ENCODE measurements at regions not wholly inside any gene's neighbourhood (a gene's known extent, or its start where the extent isn't known, plus 50 kb on each side); places are given as distances from the start of the nearest gene placed in this dataset.
"Not testable (repeated sequence)": the region's sequence is repeated elsewhere in the genome, so short reads cannot be mapped to it uniquely, and the experiment has no call there.

DNA sequence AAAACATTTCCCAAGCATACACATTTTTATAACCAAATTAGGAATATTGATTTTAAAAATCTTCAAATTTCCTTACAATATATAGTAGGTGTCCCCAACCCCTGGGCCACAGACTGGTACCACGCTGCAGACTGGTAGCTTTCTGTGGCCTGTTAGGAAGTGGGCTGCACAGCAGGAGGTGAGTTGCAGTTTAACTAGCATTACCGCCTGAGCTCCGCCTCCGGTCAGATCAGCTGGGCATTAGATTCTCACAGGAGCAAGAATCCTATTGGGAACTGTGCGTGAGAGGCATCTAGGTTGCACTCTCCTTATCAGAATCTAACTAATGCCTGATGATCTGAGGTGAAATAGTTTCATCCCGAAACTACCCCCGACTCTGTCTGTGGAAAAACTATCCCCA is 62.1 kb downstream of the ZWINT start:
- no peak for DNase-seq

GRCh38 chr10:56296618-56297017 is 64.4 kb downstream of the ZWINT start:
- no peak for DNase-seq

- DNase-seq = no peak
Measured at GRCh38 chr10:56288403-56288802, 72.7 kb downstream of the ZWINT start.

DNA sequence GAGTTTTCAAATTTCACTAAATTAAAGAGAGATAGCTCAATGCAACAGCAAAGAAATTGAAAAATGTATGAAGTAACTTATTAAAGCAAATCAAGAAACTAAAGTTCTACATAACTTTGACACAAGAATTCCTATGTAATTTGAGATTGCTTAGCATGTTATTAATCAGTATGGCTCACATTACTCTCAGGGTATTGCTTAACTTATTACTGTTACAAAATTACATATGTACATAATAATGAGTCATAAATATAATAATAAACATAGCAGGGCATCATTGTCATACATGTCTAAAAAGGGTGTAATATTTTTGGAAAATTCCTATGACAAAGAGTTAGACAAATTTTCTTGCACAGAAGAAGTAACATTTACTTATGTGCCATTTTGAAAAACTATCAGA is 75.0 kb downstream of the ZWINT start:
- no peak for DNase-seq

GRCh38 chr10:56279270-56279669 is 81.8 kb downstream of the ZWINT start:
- no peak for DNase-seq

DNA sequence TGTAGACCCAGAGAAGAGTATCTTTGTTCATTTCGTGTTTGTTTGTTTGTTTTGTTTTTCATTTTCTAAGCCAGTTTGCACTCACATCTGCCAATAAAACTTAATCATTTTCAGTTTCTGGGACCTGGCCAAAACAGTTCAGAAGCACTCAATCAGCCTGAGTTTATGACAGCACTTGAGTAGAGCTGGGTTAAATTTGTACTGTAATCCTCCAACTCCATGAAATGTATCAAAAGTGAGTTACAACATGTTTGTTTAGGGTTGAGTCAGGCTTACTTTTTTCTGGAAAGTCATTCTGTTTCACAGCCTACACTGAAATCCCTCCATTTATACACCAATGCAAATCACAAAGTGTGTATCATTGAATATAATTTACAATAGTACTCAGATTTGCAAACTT is 91.9 kb downstream of the ZWINT start:
- no peak for DNase-seq

- DNase-seq = no peak
Measured at GRCh38 chr10:56266120-56266519, 94.9 kb downstream of the ZWINT start.

DNA sequence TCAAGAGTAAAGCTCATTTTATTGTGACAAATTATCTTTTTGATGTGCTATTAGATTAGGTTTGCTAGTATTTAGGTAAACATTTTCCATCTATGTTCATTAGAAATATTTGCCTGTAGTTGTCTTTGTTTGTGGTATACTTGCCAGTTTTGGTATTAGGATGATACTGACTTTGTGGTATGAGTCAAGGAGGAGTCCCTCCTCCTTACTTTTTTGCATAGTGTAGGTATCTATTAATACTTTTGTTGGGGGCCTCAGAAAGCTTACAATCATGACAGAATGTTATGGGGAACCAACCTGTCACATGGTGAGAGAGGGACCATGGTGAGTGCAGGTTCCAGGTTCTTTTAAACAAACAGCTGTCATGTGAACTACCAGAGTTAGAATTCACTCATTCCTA is 102.1 kb downstream of the ZWINT start:
- no peak for DNase-seq

DNA sequence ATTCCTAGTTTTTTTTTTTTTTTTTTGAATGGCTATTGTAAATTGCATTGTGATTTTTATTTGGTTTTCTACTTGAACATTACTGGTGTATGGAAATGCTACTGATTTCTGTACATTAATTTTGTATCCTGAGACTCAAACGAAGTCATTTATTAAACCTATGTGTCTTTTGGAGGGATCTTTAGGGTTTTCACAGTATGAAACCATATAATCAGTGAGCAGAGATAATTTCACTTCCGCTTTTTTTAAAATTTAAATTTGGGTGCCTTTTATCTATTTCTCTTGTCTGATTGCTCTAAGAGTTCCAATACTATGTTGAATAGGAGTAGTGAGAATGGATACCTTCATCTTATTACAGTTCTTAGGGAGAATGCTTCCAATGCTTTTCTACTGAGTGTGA is 102.7 kb downstream of the ZWINT start:
- no peak for DNase-seq

- no peak for DNase-seq
Measured at GRCh38 chr10:56255298-56255697, 105.8 kb downstream of the ZWINT start.

- no peak for DNase-seq
Measured at GRCh38 chr10:56240471-56240870, 120.6 kb downstream of the ZWINT start.

DNA sequence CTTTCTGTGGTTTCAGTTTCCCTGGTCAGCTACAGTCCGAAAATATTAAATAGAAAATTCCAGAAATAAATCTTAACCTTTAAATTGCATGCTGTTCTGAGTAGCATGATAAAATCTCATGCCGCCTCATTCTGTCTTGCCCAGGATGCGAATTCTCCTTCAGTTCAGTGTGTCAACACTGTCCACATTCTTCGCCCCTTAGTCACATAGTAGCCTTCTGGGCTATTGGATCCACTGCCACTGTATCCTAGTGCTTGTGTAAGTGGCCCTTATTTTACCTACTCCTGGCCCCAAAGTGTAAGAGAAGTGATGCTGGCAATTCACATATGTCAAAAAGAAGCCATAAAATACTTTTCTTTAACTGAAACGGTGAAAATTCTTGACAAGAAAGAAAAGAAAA is 129.6 kb downstream of the ZWINT start:
- DNase-seq = no peak

GRCh38 chr10:56222237-56222636 is 138.8 kb downstream of the ZWINT start:
- no peak for DNase-seq

DNA sequence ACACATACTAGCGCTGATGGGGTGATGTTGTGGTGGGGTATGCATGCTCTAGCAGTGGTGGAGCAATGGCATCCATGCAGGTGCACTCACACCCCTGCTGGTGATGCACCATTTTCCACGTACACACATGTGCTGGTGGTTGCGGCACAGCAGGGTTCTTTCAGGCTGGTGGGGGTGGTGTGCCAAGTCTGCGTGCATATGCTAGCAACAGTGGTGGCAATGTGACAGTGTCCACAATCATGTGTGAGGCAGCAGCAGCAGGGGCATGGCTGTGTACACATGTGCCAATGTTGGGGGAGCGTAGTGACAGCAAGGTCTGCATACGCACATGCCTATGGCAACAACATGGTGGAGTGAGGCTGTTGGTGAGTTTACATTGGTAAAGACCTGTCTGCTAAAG is 148.1 kb downstream of the ZWINT start:
- DNase-seq = no peak

DNA sequence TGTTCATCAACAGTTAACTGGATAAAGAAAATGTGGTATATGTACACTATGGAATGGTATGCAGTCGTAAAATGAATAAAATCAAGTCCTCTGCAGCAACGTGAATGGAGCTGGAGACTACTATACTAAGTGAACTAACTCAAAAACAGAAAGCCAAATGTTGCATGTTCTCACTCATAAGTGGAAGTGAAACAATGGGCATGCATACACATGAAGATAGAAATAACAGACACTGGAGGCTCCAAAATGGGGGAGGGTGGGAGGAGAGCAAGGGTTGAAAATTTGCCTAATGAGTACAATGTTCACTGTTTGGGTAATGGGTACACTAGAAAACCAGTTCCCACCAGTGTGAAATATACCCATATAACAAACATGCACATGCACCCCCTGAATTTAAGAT is 179.5 kb downstream of the ZWINT start:
- DNase-seq = no peak

DNA sequence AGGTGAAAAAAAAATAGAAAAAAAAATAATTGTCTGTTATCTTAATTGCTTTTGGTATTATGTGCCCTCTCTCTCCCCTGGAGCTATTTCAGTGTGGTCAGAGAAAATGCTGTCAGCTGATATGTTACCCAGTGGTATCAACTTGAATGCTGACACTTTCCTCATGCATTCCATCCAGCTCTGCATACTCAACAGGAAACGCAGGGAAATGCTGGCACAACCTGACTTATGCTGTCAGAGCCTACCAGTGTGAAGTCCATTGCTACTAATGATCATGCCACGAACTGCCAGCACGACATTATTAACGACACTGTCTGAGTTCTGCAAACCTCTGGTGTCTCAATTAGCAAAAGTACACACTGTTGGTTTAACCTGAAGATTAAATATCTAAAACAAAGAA is 182.8 kb downstream of the ZWINT start:
- no peak for DNase-seq

DNA sequence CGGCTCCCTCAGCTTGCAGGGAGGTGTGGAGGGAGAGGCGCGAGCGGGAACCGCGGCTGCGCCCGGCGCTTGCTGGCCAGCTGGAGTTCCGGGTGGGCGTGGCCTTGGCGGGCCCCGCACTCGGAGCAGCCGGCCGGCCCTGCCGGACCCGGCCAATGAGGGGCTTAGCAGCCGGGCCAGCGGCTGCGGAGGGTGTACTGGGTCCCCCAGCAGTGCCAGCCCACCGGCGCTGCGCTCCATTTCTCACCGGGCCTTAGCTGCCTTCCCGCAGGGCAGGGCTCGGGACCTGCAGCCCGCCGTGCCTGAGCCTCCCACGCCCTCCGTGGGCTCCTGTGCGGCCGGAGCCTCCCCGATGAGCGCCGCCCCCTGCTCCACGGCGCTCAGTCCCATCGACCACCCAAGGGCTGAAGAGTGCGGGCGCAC is 206.0 kb downstream of the ZWINT start:
- DNase-seq = not testable (repeated sequence)

- no peak for DNase-seq
Measured at GRCh38 chr10:56146806-56147205, 214.3 kb downstream of the ZWINT start.

- no peak for DNase-seq
Measured at GRCh38 chr10:56142092-56142728, 218.8 kb downstream of the ZWINT start.

- DNase-seq = no peak
Measured at GRCh38 chr10:56139405-56139804, 221.7 kb downstream of the ZWINT start.

DNA sequence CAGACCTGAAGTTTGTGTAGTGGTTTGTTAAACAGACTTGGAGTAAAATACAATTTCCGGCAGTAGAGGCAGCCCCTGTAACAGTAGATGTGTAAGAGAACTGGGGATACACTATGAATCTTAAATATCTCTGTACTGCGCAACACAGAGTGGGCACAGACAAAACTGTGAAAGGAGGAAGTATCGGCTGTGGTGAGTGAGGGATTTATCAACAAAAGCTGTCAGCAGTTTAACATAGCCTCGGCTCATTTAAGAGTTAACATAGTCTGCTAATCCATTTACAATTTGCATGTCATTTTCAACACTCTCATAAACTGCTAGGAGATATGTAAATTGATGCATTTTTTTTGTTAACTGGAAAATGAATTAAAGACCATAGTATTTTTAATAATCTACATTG is 225.2 kb downstream of the ZWINT start:
- DNase-seq = no peak

DNA sequence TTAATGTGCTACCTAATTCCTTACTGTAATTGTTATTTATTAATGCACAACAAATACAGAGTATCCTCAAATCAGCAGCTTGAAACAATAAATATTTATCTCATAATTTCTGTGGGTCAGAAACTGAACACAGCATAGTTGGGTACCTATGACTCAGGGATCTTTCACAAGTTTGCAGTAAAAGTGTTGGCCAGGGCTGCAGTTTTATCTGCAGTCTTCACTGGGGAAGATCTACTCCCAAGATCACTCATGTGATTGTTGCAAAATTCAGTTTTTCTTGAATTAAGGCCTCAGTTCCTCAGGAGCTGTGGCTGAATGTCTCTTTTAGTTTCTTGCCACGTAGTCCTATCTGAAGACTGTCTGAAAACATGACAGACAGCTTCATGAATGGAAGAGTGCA is 237.8 kb downstream of the ZWINT start:
- DNase-seq = no peak

- no peak for DNase-seq
Measured at GRCh38 chr10:56116684-56117083, 244.4 kb downstream of the ZWINT start.

DNA sequence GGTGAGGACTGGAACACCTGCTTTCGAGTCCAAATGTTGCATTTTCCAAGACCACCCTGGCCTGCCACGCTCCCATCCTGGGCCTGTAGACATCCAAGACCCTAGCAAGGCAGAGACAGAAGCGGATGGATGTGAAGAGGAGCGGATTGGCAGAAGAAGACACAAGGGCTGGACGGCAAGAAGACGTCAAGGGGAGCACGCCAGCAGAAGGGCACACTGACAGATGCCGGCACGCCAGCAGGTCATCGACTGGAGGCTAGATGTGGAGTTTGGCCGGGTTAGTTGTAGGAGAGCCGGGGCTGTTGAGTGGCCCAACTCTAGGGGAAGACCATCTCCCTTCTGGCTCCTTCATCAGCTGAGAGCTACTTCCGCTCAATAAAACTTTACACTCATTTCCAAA is 251.6 kb downstream of the ZWINT start:
- DNase-seq = no peak

- no peak for DNase-seq
Measured at GRCh38 chr10:56104923-56105322, 256.1 kb downstream of the ZWINT start.
